ENCODE measurements at regions not wholly inside any gene's neighbourhood (a gene's known extent, or its start where the extent isn't known, plus 50 kb on each side); places are given as distances from the start of the nearest gene placed in this dataset.

DNA sequence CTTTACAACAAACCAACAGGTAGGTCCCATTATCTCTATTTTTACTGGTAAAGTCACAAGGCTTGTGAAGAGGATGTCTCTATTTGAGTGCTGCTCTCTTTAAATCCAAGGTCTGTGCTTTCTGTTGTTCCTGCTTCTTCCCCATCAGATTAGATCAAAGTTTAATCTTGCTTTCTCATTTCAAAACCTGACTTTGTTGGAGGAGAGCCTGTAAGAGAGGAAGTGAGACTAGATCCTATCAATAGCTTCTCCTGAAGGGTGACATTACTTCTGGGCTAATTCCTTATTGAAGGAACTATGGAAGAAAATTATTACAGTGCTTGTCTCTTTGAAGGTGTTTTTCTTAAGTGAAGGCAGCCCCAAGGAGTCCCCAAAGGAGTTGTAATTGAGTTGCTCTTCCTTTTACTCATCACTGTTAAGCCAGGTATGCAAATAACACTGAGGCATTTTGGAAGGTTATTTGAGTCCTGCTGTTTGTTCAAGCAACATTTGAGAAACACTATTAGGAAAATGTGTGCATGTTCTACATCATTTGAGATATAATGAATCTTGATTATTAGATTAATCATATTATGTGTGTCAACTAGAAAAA is 146.2 kb upstream of the MBL2 start:
- H3K27me3 ChIP-seq = no peaks in the 10 kb centered on the region
- no peaks in the 10 kb centered on the region for H3K9me3 ChIP-seq
- H3K36me3 ChIP-seq = no peaks in the 10 kb centered on the region
- H3K4me1 ChIP-seq (ENCODE audit: insufficient read depth) = no peaks in the 10 kb centered on the region
- no peak for DNase-seq
- TF ChIP-seq POLR2A (IDR thresholded peaks at IDR 0.05) (no peak), EP300 (IDR thresholded peaks at IDR 0.05) (no peak)
- TF ChIP-seq, protein P1, sequence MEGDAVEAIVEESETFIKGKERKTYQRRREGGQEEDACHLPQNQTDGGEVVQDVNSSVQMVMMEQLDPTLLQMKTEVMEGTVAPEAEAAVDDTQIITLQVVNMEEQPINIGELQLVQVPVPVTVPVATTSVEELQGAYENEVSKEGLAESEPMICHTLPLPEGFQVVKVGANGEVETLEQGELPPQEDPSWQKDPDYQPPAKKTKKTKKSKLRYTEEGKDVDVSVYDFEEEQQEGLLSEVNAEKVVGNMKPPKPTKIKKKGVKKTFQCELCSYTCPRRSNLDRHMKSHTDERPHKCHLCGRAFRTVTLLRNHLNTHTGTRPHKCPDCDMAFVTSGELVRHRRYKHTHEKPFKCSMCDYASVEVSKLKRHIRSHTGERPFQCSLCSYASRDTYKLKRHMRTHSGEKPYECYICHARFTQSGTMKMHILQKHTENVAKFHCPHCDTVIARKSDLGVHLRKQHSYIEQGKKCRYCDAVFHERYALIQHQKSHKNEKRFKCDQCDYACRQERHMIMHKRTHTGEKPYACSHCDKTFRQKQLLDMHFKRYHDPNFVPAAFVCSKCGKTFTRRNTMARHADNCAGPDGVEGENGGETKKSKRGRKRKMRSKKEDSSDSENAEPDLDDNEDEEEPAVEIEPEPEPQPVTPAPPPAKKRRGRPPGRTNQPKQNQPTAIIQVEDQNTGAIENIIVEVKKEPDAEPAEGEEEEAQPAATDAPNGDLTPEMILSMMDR (IDR thresholded peaks at IDR 0.05) = no peak
- no peak overlapping the region for H3K27ac ChIP-seq
- no peak overlapping the region for H3K4me3 ChIP-seq
- intact Hi-C loops (cut with DNase I) = no loop called here

DNA sequence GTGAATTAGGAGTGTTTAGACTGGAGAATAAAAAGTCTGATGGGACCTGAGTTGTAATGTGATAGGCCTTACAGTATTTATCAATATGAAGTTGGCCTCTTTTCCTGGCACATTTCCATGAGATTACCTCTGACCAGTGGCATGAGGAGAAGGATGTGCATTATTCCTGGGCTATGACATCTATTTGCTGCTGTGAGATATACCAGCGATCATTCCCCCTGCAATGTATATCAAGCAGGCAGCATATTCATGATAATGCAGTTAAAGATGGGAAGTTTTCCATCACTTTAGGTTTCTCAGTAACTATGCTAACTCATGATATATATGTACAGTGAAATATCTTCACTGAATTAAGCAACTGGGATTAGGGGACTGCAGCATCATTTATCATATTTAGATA is 142.8 kb upstream of the MBL2 start:
- 72 to 88% (median 83%) methylated on average over 1 of the region's 1 CpG for WGBS, 3 donors
- Histone ChIP-seq H3K9me3 (no peaks in the 10 kb centered on the region), H3K4me3 (no peak overlapping the region), H3K27ac (no peak overlapping the region), H3K4me1 (ENCODE audit: insufficient read depth) (no peaks in the 10 kb centered on the region), H3K36me3 (no peaks in the 10 kb centered on the region), H3K27me3 (no peaks in the 10 kb centered on the region)
- TF ChIP-seq EP300 (IDR thresholded peaks at IDR 0.05) = no peak
- TF ChIP-seq POLR2A (IDR thresholded peaks at IDR 0.05) = no peak
- TF ChIP-seq, protein P1 (IDR thresholded peaks at IDR 0.05) = no peak
- DNase-seq = no peak
- intact Hi-C loops (cut with DNase I) = no loop called here

- Histone ChIP-seq H3K27ac (no peak overlapping the region), H3K4me1 (ENCODE audit: insufficient read depth) (no peaks in the 10 kb centered on the region), H3K36me3 (no peaks in the 10 kb centered on the region), H3K27me3 (no peaks in the 10 kb centered on the region), H3K9me3 (no peaks in the 10 kb centered on the region), H3K4me3 (no peak overlapping the region)
- DNase-seq = no peak
- intact Hi-C loops (cut with DNase I) = no loop called here
- TF ChIP-seq POLR2A (IDR thresholded peaks at IDR 0.05) (no peak), EP300 (IDR thresholded peaks at IDR 0.05) (no peak)
- TF ChIP-seq, protein P1 (IDR thresholded peaks at IDR 0.05) = no peak
- WGBS, 3 donors = 94 to 100% (median 100%) methylated on average over 1 of the region's 1 CpG
Observed at GRCh38 chr10:52911163-52911562, 138.6 kb upstream of the MBL2 start.

GRCh38 chr10:52908478-52908877 is 135.9 kb upstream of the MBL2 start:
- Histone ChIP-seq H3K4me3 (no peak overlapping the region), H3K27ac (no peak overlapping the region), H3K4me1 (ENCODE audit: insufficient read depth) (no peaks in the 10 kb centered on the region), H3K9me3 (no peaks in the 10 kb centered on the region), H3K27me3 (no peaks in the 10 kb centered on the region), H3K36me3 (no peaks in the 10 kb centered on the region)
- TF ChIP-seq, protein P1 (IDR thresholded peaks at IDR 0.05) = no peak
- TF ChIP-seq POLR2A (IDR thresholded peaks at IDR 0.05) (no peak), EP300 (IDR thresholded peaks at IDR 0.05) (no peak)
- WGBS, 3 donors = 67 to 70% (median 68%) methylated on average over 5 of the region's 5 CpGs
- intact Hi-C loops (cut with DNase I) = no loop called here
- DNase-seq = no peak
